Colonic mucosa (tissue), 4 donors: ENCODE measurements at regions not wholly inside any gene's neighbourhood (a gene's known extent, or its start where the extent isn't known, plus 50 kb on each side); places are given as distances from the start of the nearest gene placed in this dataset.

Experiments
- DNase-seq: peaks from one replicate; pipeline ENCODE4 v3.0.0-alpha.2; 2020
- H3K27ac ChIP-seq: fragments of 200-600 bp; one replicate; pipeline ENCODE4 v1.8.0; 2021
- H3K27me3 ChIP-seq: fragments of 200-600 bp; one replicate; pipeline ENCODE4 v1.8.0; 2021
- H3K36me3 ChIP-seq: fragments of 200-600 bp; one replicate; pipeline ENCODE4 v1.8.0; 2021
- H3K4me1 ChIP-seq: fragments of 200-600 bp; one replicate; pipeline ENCODE4 v1.8.0; 2021; ENCODE audit warnings: mild to moderate bottlenecking
- H3K4me3 ChIP-seq: fragments of 200-600 bp; one replicate; pipeline ENCODE4 v1.8.0; 2021
- H3K9ac ChIP-seq, 2 donors: one replicate each; pipeline ENCODE4 v1.7.0; 2013; ENCODE audit warnings: control low read depth in 2 of 2, low read depth in 2 of 2, low read length in 2 of 2
- H3K9me3 ChIP-seq: fragments of 200-600 bp; one replicate; pipeline ENCODE4 v1.8.0; 2021
- CTCF ChIP-seq: fragments of 200-600 bp; IDR thresholded peaks from one replicate; pipeline ENCODE4 v1.8.0; 2022; ENCODE audit warnings: antibody characterized with exemption, mild to moderate bottlenecking
- intact Hi-C: fragments of 100-400 bp; cut with DNase I; formaldehyde crosslinking; loops from one replicate; pipeline ENCODE4 v1.14.1; 2022
- donor health status: healthy.
- donor health status: DM: no; HTN: no; CAD: no.
- donor health status: DM: no; HTN: no; CAD: no.

- H3K9me3 ChIP-seq: no peaks in the 10 kb centered on the region
- TF ChIP-seq CTCF: no peak
- no peak overlapping the region for H3K4me3 ChIP-seq
- DNase-seq: peak; percentile 7
- intact Hi-C loops: no loop called here
- no peaks in the 10 kb centered on the region for H3K4me1 ChIP-seq
- H3K36me3 ChIP-seq: no peaks in the 10 kb centered on the region
- no peak overlapping the region for H3K27ac ChIP-seq
- H3K9ac ChIP-seq: no peak overlapping the region
- no peaks in the 10 kb centered on the region for H3K27me3 ChIP-seq
These were observed 54.2 kb upstream of the BCL11B start for GRCh38 chr14:99326041-99326710.

GRCh38 chr14:99325591-99325990 is 53.6 kb upstream of the BCL11B start:
- Histone ChIP-seq H3K4me3 (no peak overlapping the region), H3K9me3 (no peaks in the 10 kb centered on the region), H3K36me3 (no peaks in the 10 kb centered on the region), H3K4me1 (peaks cover 3% of the 10 kb centered on the region), H3K9ac (no peak overlapping the region), H3K27me3 (no peaks in the 10 kb centered on the region), H3K27ac (no peak overlapping the region)
- intact Hi-C loops: no loop called here
- no peak for DNase-seq
- no peak for TF ChIP-seq CTCF

- Histone ChIP-seq H3K27ac (no peak overlapping the region), H3K4me1 (peaks cover 6% of the 10 kb centered on the region), H3K36me3 (no peaks in the 10 kb centered on the region), H3K9ac (no peak overlapping the region), H3K4me3 (no peak overlapping the region), H3K9me3 (no peaks in the 10 kb centered on the region), H3K27me3 (no peaks in the 10 kb centered on the region)
- no peak for DNase-seq
- intact Hi-C loops: no loop called here
- TF ChIP-seq CTCF: no peak
These were observed 53.0 kb upstream of the BCL11B start for GRCh38 chr14:99325016-99325415.

GRCh38 chr14:99324291-99324690 is 52.3 kb upstream of the BCL11B start:
- TF ChIP-seq CTCF: no peak
- H3K27me3 ChIP-seq: no peaks in the 10 kb centered on the region
- H3K9ac ChIP-seq: no peak overlapping the region
- H3K27ac ChIP-seq: no peak overlapping the region
- H3K4me3 ChIP-seq: no peak overlapping the region
- H3K9me3 ChIP-seq: no peaks in the 10 kb centered on the region
- no peak for DNase-seq
- peaks cover 6% of the 10 kb centered on the region for H3K4me1 ChIP-seq
- no peaks in the 10 kb centered on the region for H3K36me3 ChIP-seq
- intact Hi-C loops: no loop called here

- no peak for DNase-seq
- Histone ChIP-seq H3K4me1 (peaks cover 6% of the 10 kb centered on the region), H3K9ac (no peak overlapping the region), H3K27me3 (no peaks in the 10 kb centered on the region), H3K36me3 (no peaks in the 10 kb centered on the region), H3K27ac (no peak overlapping the region), H3K4me3 (no peak overlapping the region), H3K9me3 (no peaks in the 10 kb centered on the region)
- intact Hi-C loops: no loop called here
- TF ChIP-seq CTCF: no peak
These were observed 51.7 kb upstream of the BCL11B start for GRCh38 chr14:99323603-99324185.
